ENCODE measurements at regions not wholly inside any gene's neighbourhood (a gene's known extent, or its start where the extent isn't known, plus 50 kb on each side); places are given as distances from the start of the nearest gene placed in this dataset.

GRCh38 chr10:71134732-71135211, 77.6 kb upstream of the UNC5B start:
- no peaks in the 10 kb centered on the region for H3K27me3 ChIP-seq
- no peak overlapping the region for H3K4me3 ChIP-seq
- DNase-seq (no peak), ATAC-seq (ENCODE audit: low FRiP score in 2 of 2) (no peak)
- WGBS, 2 donors: 74 to 87% methylated on average over 4 of the region's 4 CpGs
- H3K4me1 ChIP-seq: no peaks in the 10 kb centered on the region
- H3K36me3 ChIP-seq: no peaks in the 10 kb centered on the region
- H3K27ac ChIP-seq: no peak overlapping the region
- no peaks in the 10 kb centered on the region for H3K9me3 ChIP-seq
- TF ChIP-seq POLR2A (IDR thresholded peaks at IDR 0.05) (no peak), CTCF (IDR thresholded peaks at IDR 0.05) (no peak), POLR2AphosphoS5 (IDR thresholded peaks at IDR 0.05) (no peak), EP300 (IDR thresholded peaks at IDR 0.05) (no peak)

GRCh38 chr10:71135236-71135635, 77.1 kb upstream of the UNC5B start:
- no peak for DNase-seq
- WGBS, 2 donors: 81 to 87% methylated on average over 3 of the region's 3 CpGs
- Histone ChIP-seq H3K4me1 (no peaks in the 10 kb centered on the region), H3K4me3 (no peak overlapping the region), H3K27me3 (no peaks in the 10 kb centered on the region), H3K36me3 (no peaks in the 10 kb centered on the region), H3K27ac (no peak overlapping the region), H3K9me3 (no peaks in the 10 kb centered on the region)
- ATAC-seq (ENCODE audit: low FRiP score in 2 of 2): no peak
- TF ChIP-seq POLR2A (IDR thresholded peaks at IDR 0.05) (no peak), EP300 (IDR thresholded peaks at IDR 0.05) (no peak), POLR2AphosphoS5 (IDR thresholded peaks at IDR 0.05) (no peak), CTCF (IDR thresholded peaks at IDR 0.05) (no peak)

- Histone ChIP-seq H3K27me3 (no peaks in the 10 kb centered on the region), H3K27ac (no peak overlapping the region), H3K4me3 (no peak overlapping the region), H3K4me1 (no peaks in the 10 kb centered on the region), H3K36me3 (no peaks in the 10 kb centered on the region), H3K9me3 (no peaks in the 10 kb centered on the region)
- TF ChIP-seq CTCF (IDR thresholded peaks at IDR 0.05) (no peak), POLR2A (IDR thresholded peaks at IDR 0.05) (no peak), EP300 (IDR thresholded peaks at IDR 0.05) (no peak), POLR2AphosphoS5 (IDR thresholded peaks at IDR 0.05) (no peak)
- no peak for ATAC-seq (ENCODE audit: low FRiP score in 2 of 2)
- DNase-seq: peak in 1 of 2 donors; percentile 12
- WGBS, 2 donors: 67 to 74% methylated on average over 8 of the region's 8 CpGs
These were observed 76.2 kb upstream of the UNC5B start for GRCh38 chr10:71136036-71136721.

- Histone ChIP-seq H3K36me3 (no peaks in the 10 kb centered on the region), H3K27ac (no peak overlapping the region), H3K9me3 (no peaks in the 10 kb centered on the region), H3K27me3 (no peaks in the 10 kb centered on the region), H3K4me3 (no peak overlapping the region), H3K4me1 (no peaks in the 10 kb centered on the region)
- ATAC-seq (ENCODE audit: low FRiP score in 2 of 2) (no peak), DNase-seq (no peak)
- no peak for TF ChIP-seq POLR2AphosphoS5 (IDR thresholded peaks at IDR 0.05)
- no peak for TF ChIP-seq CTCF (IDR thresholded peaks at IDR 0.05)
- no peak for TF ChIP-seq EP300 (IDR thresholded peaks at IDR 0.05)
- no peak for TF ChIP-seq POLR2A (IDR thresholded peaks at IDR 0.05)
- WGBS, 2 donors: 93 to 97% methylated on average over 2 of the region's 2 CpGs
These were observed 74.7 kb upstream of the UNC5B start for GRCh38 chr10:71137701-71138100.

Measured in upper lobe of left lung (tissue), 6 donors.